AG09309 (cell line): ENCODE measurements at regions not wholly inside any gene's neighbourhood (a gene's known extent, or its start where the extent isn't known, plus 50 kb on each side); places are given as distances from the start of the nearest gene placed in this dataset.
A peak's percentile ranks its signal among the peaks of the same experiment; 100 is the strongest.

Experiments used
- DNase-seq: peaks from one replicate; pipeline ENCODE4 v3.0.0-alpha.2; 2010; ENCODE audit warnings: low read depth
- H3K4me3 ChIP-seq: 2 replicates; pipeline ENCODE4 v1.5.1; 2011; ENCODE audit warnings: mild to moderate bottlenecking, low read depth, low read length, moderate library complexity; ENCODE audit not compliant: control insufficient read depth
- TF ChIP-seq, protein P1 (sequence below): IDR thresholded peaks from 2 replicates; pipeline ENCODE4 v1.5.1; 2011; ENCODE audit warnings: mild to moderate bottlenecking, low read depth, low read length, inconsistent platforms; ENCODE audit not compliant: insufficient read depth, control insufficient read depth; ENCODE audit errors: missing control alignments

DNA sequence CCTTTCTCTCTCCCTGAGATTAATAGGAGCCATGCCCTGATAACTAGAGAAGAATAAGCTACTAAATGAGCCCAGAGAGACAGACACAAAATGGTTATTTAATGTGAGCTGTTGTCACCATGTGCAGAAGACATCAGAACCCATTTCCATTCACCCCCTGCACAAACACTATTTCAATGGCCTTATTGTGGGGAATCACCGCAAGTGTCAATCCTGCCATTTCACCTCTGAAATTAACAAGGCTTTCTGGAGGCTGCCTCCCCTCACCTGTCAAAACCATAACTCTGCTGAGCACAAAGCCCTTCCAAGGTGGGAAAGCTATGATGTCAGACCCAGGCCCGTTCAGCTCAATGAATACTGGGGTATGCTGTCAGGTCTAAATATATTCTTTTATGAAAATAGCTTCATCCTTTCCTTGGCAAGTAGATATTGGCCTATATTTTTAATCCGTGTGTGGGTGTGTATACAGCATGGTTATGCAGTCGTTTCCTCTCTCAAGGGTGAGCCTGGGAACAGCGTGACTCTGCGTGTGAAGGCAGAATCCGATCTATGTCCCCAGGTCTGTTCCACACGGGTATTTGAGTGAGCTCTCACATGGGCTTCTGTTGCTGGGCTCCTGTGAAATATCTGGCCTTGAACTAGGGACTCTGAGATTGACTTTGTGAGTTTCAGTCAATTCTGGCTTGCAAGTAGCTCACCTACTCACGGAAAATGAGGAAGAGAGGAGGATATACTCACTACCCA, 266.3 kb downstream of the FBXW7 start:
- no peak for DNase-seq
- no peak overlapping the region for H3K4me3 ChIP-seq
- TF ChIP-seq, protein P1, sequence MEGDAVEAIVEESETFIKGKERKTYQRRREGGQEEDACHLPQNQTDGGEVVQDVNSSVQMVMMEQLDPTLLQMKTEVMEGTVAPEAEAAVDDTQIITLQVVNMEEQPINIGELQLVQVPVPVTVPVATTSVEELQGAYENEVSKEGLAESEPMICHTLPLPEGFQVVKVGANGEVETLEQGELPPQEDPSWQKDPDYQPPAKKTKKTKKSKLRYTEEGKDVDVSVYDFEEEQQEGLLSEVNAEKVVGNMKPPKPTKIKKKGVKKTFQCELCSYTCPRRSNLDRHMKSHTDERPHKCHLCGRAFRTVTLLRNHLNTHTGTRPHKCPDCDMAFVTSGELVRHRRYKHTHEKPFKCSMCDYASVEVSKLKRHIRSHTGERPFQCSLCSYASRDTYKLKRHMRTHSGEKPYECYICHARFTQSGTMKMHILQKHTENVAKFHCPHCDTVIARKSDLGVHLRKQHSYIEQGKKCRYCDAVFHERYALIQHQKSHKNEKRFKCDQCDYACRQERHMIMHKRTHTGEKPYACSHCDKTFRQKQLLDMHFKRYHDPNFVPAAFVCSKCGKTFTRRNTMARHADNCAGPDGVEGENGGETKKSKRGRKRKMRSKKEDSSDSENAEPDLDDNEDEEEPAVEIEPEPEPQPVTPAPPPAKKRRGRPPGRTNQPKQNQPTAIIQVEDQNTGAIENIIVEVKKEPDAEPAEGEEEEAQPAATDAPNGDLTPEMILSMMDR: no peak

DNA sequence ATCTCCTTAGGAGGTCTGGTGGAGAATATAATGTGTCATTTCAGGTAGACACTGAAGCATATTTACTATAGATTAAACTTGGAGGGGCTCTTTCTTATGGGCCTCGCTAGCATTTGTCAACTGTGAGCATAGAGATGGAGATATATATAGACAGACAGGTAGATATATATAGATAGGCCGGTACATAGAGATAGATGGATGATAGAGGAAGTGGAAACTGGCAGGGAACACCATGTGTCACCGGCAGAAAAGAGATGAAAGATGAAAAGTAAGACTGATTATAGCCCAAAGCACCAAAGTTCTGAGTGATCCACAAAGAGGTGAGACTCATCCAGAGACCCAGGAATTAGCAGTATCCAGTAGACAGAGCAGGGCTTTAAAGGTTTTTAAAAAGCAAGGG, 268.1 kb downstream of the FBXW7 start:
- DNase-seq: no peak
- TF ChIP-seq, protein P1: no peak
- H3K4me3 ChIP-seq: no peak overlapping the region

DNA sequence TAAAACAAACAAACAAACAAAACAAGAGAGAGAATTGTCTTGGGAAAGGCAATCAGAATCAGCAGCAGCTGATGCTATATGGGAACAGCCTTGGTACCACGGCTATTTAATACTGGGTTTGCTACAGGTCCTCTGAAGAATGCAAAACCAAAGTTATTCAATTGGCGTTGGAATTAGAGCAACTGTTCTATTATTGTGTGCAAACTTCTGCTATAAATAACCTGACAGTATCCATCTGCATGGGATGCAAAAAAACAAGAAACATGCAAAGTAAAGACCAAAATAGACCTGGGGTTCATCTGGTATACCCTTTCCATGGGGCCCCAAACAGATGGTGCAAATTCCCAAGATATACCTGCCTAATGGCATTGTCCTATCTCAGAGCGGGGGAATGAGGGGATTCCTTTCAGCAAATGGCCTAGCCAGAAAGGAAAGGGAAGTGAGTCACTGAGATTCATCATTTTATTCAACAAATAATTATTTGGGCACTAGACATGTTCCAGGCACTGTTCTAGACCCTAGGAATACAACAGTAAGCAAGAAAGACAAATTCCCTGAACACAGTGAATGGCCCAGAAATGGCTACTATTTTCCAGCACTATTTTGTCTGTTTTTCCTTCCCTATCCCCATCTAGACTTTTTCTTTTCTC, 268.9 kb downstream of the FBXW7 start:
- TF ChIP-seq, protein P1: no peak
- H3K4me3 ChIP-seq: no peak overlapping the region
- DNase-seq: no peak

DNA sequence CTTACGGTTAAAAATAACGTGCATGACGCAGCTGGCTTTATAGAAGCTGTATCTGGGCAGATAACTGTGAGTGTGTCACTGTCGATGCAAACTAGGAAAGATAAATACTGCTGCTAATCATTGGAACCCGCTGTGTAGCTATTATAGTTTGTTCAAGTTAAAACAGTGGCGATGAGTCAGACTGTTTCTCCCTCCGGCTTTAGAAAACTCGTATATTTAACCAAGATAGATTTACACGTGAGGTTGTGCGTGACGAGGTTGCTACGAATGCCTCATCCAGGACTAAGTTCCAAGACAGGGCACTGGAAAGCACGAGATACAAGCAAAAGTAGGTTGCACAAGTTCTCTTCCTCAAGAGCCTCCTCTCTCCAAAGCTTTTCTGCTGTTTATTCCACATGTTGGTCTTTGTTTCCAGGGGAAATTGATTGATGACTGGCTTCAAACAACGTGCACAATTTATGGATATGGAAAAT, 270.7 kb downstream of the FBXW7 start:
- no peak overlapping the region for H3K4me3 ChIP-seq
- TF ChIP-seq, protein P1: no peak
- peak; percentile 98 for DNase-seq

DNA sequence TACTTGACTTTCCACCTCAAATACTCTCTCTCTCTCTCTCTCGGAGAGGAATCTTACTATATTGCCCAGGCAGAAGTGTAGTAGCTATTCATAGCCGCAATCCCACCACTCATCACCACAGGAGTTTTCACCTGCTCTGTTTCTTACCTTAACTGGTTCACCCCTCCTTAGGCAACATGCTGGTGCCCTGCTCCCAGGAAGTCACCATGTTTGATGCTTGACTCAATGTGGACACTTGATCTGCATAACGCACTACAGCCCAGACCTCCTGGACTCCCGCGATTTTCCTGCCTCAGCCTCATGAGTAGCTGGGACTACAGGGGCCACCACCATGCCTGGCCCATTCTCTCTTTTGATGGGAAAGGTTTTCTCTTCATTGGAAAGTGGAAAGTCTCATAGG, 271.8 kb downstream of the FBXW7 start:
- TF ChIP-seq, protein P1: no peak
- no peak for DNase-seq
- H3K4me3 ChIP-seq: no peak overlapping the region

DNA sequence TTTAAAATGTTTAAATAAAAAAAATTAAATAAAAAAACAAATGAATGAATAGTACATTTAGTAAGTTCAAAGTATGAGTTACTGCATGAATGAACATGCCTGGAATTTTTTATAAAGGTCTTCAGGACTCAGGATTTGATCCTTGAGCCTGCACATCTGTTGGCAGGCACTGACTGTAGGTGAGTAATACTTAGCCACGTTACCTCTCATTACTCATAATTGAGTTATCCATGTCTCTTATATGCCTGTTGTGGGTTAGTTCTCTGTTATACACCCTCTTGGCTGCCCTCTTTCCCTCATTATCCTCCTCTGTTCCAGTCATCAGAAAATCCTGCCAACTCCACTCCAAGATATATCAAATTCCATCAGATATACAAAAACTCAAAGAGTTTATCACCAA, 276.0 kb downstream of the FBXW7 start:
- no peak overlapping the region for H3K4me3 ChIP-seq
- DNase-seq: peak; percentile 70
- TF ChIP-seq, protein P1: no peak
